GM12878 (cell line): ENCODE measurements at regions not wholly inside any gene's neighbourhood (a gene's known extent, or its start where the extent isn't known, plus 50 kb on each side); places are given as distances from the start of the nearest gene placed in this dataset.

Experiments used
- ATAC-seq: fragments of 200-7000 bp; cut with Tn5 transposase; 3 replicates; pipeline ENCODE4 v1.9.1; 2020; ENCODE audit warnings: mild to moderate bottlenecking, moderate library complexity
- BruUV-seq: library from RNA; stranded (reverse); fragments of 400-500 nt; replicated peaks from 2 replicates; lab custom pipeline; 2021; lab: Mats Ljungman, UMichigan
- CTCF ChIA-PET: fragments of 300-600 bp; sonication (Branson Sonifier 250); formaldehyde crosslinking; extraction: SDS; loops from one replicate; lab custom pipeline; 2021; ENCODE audit warnings: inconsistent platforms; lab: Yijun Ruan, JAX
- POLR2A ChIA-PET: fragments of 350-600 bp; formaldehyde crosslinking; extraction: SDS; loops from one replicate; lab custom pipeline; 2021; ENCODE audit warnings: inconsistent platforms; lab: Charles Lee
- RAD21 ChIA-PET: fragments of 300-600 bp; sonication (Branson Sonifier 250); formaldehyde crosslinking; loops from one replicate; lab custom pipeline; 2023; ENCODE audit warnings: antibody characterized with exemption; ENCODE audit not compliant: unreplicated experiment; lab: Charles Lee
- SMC1A ChIA-PET: fragments of 300-600 bp; sonication (Branson Sonifier 250); formaldehyde crosslinking; loops from one replicate; lab custom pipeline; 2023; ENCODE audit not compliant: unreplicated experiment, uncharacterized antibody; lab: Charles Lee
- DNase-seq: peaks from one replicate; pipeline ENCODE4 v3.0.0-alpha.2; 2011; ENCODE audit warnings: low read depth, low spot score
- FAIRE-seq: peaks from 3 replicates; lab custom pipeline; 2011; peaks lifted over from hg19 to GRCh38; lab: Jason Lieb, UNC
- H2AFZ ChIP-seq: 2 replicates; pipeline ENCODE4 v1.6.0; 2011; ENCODE audit warnings: low read depth, low read length, control low read depth; ENCODE audit not compliant: control insufficient read depth
- H3K27ac ChIP-seq: 2 replicates; pipeline ENCODE4 v1.5.1; 2011; ENCODE audit warnings: control low read depth; ENCODE audit not compliant: control insufficient read depth, insufficient read depth
- H3K27me3 ChIP-seq, 2 experiments: replicated peaks in 1 of 2; 2 replicates each; pipeline versions ENCODE4 v1.6.0 to v1.6.1; 2011; ENCODE audit warnings: low read length in 1 of 2; ENCODE audit not compliant: control insufficient read depth in 2 of 2, insufficient read depth in 2 of 2
- H3K36me3 ChIP-seq, 2 experiments: 2 replicates each; pipeline ENCODE4 v1.5.1; 2011; ENCODE audit warnings: low read length in 1 of 2; ENCODE audit not compliant: control insufficient read depth in 2 of 2, insufficient read depth in 2 of 2
- H3K4me1 ChIP-seq: 2 replicates; pipeline ENCODE4 v1.6.1; 2011; ENCODE audit warnings: mild to moderate bottlenecking, low read length, moderate library complexity, mixed read lengths; ENCODE audit not compliant: control insufficient read depth, insufficient read depth
- H3K4me2 ChIP-seq: 2 replicates; pipeline ENCODE4 v1.6.0; 2011; ENCODE audit warnings: control low read depth; ENCODE audit not compliant: control insufficient read depth, insufficient read depth
- H3K4me3 ChIP-seq: fragments of 200-600 bp; sonication (generic); 2 replicates; pipeline ENCODE4 v1.5.1; 2016
- H3K79me2 ChIP-seq: 2 replicates; pipeline ENCODE4 v1.6.0; 2011; ENCODE audit warnings: low read length; ENCODE audit not compliant: control insufficient read depth, insufficient read depth
- H3K9ac ChIP-seq: 2 replicates; pipeline ENCODE4 v1.8.0; 2011; ENCODE audit warnings: low read length, control low read depth, mixed read lengths; ENCODE audit not compliant: control insufficient read depth, insufficient read depth
- H3K9me3 ChIP-seq: replicated peaks from 3 replicates; pipeline ENCODE4 v1.5.1; 2011; ENCODE audit warnings: mild to moderate bottlenecking, low read length; ENCODE audit not compliant: control insufficient read depth, insufficient read depth
- H4K20me1 ChIP-seq: 2 replicates; pipeline ENCODE4 v1.6.0; 2011; ENCODE audit not compliant: control insufficient read depth, insufficient read depth
- CBFB ChIP-seq: IDR thresholded peaks from 2 replicates; pipeline ENCODE4 v1.6.1; 2016; ENCODE audit warnings: antibody characterized with exemption, low read depth
- CREB1 ChIP-seq: IDR thresholded peaks from 2 replicates; pipeline ENCODE4 v1.6.1; 2012; ENCODE audit warnings: low read depth, mild to moderate bottlenecking, inconsistent platforms
- E4F1 ChIP-seq: fragments of 450-650 bp; IDR thresholded peaks from 2 replicates; pipeline ENCODE4 v1.6.1; 2018; ENCODE audit warnings: borderline replicate concordance, mild to moderate bottlenecking; ENCODE audit not compliant: partially characterized antibody
- EP300 ChIP-seq, 2 experiments: fragments of 150-350 bp in 1 of 2; IDR thresholded peaks; 2 replicates each; pipeline ENCODE4 v1.6.1; 2011 to 2012; ENCODE audit warnings: low read depth in 2 of 2, low read length in 2 of 2, borderline replicate concordance in 1 of 2, improper control_type of control experiment in 1 of 2, inconsistent platforms in 1 of 2; ENCODE audit not compliant: control insufficient read depth in 1 of 2
- ESRRA ChIP-seq: IDR thresholded peaks from 2 replicates; pipeline ENCODE4 v1.6.1; 2012; ENCODE audit warnings: mild to moderate bottlenecking, low read length, improper control_type of control experiment
- ETV6 ChIP-seq, 2 experiments: fragments of 450-650 bp in 1 of 2; IDR thresholded peaks in 1 of 2; conservative IDR thresholded peaks in 1 of 2; 2 replicates each; pipeline ENCODE4 v1.6.1; 2014; ENCODE audit warnings: antibody characterized with exemption in 1 of 2, borderline replicate concordance in 1 of 2, low read depth in 1 of 2, mild to moderate bottlenecking in 1 of 2, moderate library complexity in 1 of 2
- IRF3 ChIP-seq: fragments of 450-650 bp; IDR thresholded peaks from 2 replicates; pipeline ENCODE4 v1.6.1; 2014; ENCODE audit warnings: mild to moderate bottlenecking
- RAD21 ChIP-seq: IDR thresholded peaks from 2 replicates; pipeline ENCODE4 v1.6.1; 2011; ENCODE audit warnings: mild to moderate bottlenecking, low read depth, low read length, moderate library complexity; ENCODE audit not compliant: insufficient read depth
- RAD51 ChIP-seq: fragments of 450-650 bp; IDR thresholded peaks from 2 replicates; pipeline ENCODE4 v1.6.1; 2016; ENCODE audit warnings: moderate library complexity, mild to moderate bottlenecking, inconsistent platforms
- SMARCA5 ChIP-seq: fragments of 450-650 bp; IDR thresholded peaks from 2 replicates; pipeline ENCODE4 v1.6.1; 2017; ENCODE audit warnings: mild to moderate bottlenecking
- SREBF2 ChIP-seq: IDR thresholded peaks from 2 replicates; pipeline ENCODE4 v1.6.1; 2012; ENCODE audit warnings: mild to moderate bottlenecking, low read length
- TAF1 ChIP-seq: IDR thresholded peaks from 2 replicates; pipeline ENCODE4 v1.6.1; 2011; ENCODE audit warnings: mild to moderate bottlenecking, low read depth, low read length, borderline replicate concordance
- TBL1XR1 ChIP-seq: IDR thresholded peaks from 2 replicates; pipeline ENCODE4 v1.6.1; 2012; ENCODE audit warnings: low read depth, low read length, improper control_type of control experiment
- WRNIP1 ChIP-seq: IDR thresholded peaks from 2 replicates; pipeline ENCODE4 v1.6.1; 2011; ENCODE audit warnings: low read depth, low read length, improper control_type of control experiment, borderline replicate concordance
- WGBS: methylation state at CpG from one replicate; pipeline ENCODE4 v1.1.6; 2016; ENCODE audit warnings: low lambda C conversion rate; ENCODE audit not compliant: insufficient replicate concordance, insufficient coverage; ENCODE audit errors: missing lambda C conversion rate; 5-methylcytosine and 5-hydroxymethylcytosine counted together
- in situ Hi-C: fragments of 300-500 bp; cut with MboI; formaldehyde crosslinking; loops from 9 replicates; pipeline ENCODE4 v1.14.3; 2018; ENCODE audit warnings: mixed read lengths
- intact Hi-C: fragments of 100-400 bp; cut with micrococcal nuclease; formaldehyde crosslinking; loops from one replicate; pipeline ENCODE4 v1.14.2; 2022; ENCODE audit not compliant: unreplicated experiment
- TF ChIP-seq, protein P1 (sequence below): fragments of 450-650 bp; IDR thresholded peaks from 2 replicates; pipeline ENCODE4 v1.6.1; 2017; ENCODE audit warnings: mild to moderate bottlenecking
- TF ChIP-seq, protein P2 (sequence below): IDR thresholded peaks from 2 replicates; pipeline ENCODE4 v1.6.1; 2012; ENCODE audit warnings: mild to moderate bottlenecking, low read depth, low read length

DNA sequence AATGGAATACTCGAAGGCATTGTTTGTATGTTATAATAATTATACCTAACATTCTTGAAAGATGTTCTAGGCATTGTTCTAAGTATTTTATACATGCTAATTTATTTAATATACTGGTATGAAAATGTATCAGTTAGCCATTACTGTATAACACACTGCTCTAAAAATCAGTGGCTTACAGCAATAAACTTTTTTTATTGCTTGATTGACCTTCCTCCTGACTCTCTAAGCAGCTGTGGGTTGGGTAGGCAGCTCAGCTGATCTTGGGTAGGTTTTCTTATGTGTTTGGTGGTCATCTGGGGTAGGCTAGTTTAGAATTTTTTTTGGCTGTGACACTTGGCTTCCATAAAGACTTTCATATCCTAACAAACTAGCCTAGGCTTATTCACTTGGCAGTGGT is 100.2 kb upstream of the SYT6 start:
- H3K36me3 ChIP-seq, result no peaks in the 10 kb centered on the region
- no peak overlapping the region for H3K9ac ChIP-seq
- no peaks in the 10 kb centered on the region for H4K20me1 ChIP-seq
- H3K4me3 ChIP-seq, result no peak overlapping the region
- H3K4me2 ChIP-seq, result no peak overlapping the region
- ChIA-PET POLR2A (no interaction called here), SMC1A (no interaction called here), CTCF (no interaction called here), RAD21 (no interaction called here)
- intact Hi-C loops (no loop called here), in situ Hi-C loops (no loop called here)
- no peak for TF ChIP-seq E4F1
- no peak for TF ChIP-seq ETV6 (conservative IDR thresholded peaks at IDR 0.05 in 1 of 2, IDR thresholded peaks at IDR 0.05 in 1 of 2; ENCODE audit: borderline replicate concordance in 1 of 2, low read depth in 1 of 2)
- TF ChIP-seq, protein P1, sequence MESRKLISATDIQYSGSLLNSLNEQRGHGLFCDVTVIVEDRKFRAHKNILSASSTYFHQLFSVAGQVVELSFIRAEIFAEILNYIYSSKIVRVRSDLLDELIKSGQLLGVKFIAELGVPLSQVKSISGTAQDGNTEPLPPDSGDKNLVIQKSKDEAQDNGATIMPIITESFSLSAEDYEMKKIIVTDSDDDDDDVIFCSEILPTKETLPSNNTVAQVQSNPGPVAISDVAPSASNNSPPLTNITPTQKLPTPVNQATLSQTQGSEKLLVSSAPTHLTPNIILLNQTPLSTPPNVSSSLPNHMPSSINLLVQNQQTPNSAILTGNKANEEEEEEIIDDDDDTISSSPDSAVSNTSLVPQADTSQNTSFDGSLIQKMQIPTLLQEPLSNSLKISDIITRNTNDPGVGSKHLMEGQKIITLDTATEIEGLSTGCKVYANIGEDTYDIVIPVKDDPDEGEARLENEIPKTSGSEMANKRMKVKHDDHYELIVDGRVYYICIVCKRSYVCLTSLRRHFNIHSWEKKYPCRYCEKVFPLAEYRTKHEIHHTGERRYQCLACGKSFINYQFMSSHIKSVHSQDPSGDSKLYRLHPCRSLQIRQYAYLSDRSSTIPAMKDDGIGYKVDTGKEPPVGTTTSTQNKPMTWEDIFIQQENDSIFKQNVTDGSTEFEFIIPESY, result no peak
- TF ChIP-seq, protein P2, sequence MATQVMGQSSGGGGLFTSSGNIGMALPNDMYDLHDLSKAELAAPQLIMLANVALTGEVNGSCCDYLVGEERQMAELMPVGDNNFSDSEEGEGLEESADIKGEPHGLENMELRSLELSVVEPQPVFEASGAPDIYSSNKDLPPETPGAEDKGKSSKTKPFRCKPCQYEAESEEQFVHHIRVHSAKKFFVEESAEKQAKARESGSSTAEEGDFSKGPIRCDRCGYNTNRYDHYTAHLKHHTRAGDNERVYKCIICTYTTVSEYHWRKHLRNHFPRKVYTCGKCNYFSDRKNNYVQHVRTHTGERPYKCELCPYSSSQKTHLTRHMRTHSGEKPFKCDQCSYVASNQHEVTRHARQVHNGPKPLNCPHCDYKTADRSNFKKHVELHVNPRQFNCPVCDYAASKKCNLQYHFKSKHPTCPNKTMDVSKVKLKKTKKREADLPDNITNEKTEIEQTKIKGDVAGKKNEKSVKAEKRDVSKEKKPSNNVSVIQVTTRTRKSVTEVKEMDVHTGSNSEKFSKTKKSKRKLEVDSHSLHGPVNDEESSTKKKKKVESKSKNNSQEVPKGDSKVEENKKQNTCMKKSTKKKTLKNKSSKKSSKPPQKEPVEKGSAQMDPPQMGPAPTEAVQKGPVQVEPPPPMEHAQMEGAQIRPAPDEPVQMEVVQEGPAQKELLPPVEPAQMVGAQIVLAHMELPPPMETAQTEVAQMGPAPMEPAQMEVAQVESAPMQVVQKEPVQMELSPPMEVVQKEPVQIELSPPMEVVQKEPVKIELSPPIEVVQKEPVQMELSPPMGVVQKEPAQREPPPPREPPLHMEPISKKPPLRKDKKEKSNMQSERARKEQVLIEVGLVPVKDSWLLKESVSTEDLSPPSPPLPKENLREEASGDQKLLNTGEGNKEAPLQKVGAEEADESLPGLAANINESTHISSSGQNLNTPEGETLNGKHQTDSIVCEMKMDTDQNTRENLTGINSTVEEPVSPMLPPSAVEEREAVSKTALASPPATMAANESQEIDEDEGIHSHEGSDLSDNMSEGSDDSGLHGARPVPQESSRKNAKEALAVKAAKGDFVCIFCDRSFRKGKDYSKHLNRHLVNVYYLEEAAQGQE, result no peak
- no peak for TF ChIP-seq TBL1XR1
- no peak for TF ChIP-seq RAD21
- TF ChIP-seq CREB1, result no peak
- no peak for TF ChIP-seq CBFB
- no peak for TF ChIP-seq SREBF2
- TF ChIP-seq SMARCA5, result no peak
- no peak for TF ChIP-seq TAF1
- no peak for TF ChIP-seq IRF3
- no peak for TF ChIP-seq RAD51
- no peak for TF ChIP-seq WRNIP1
- no peak for TF ChIP-seq ESRRA
- no peak for TF ChIP-seq EP300 (IDR thresholded peaks at IDR 0.05; ENCODE audit: borderline replicate concordance in 1 of 2, control insufficient read depth in 1 of 2, low read depth in 2 of 2, low read length in 2 of 2)
- 0% methylated on average over 1 of the region's 1 CpG for WGBS
- H3K4me1 ChIP-seq, result no peaks in the 10 kb centered on the region
- H3K9me3 ChIP-seq, result no peaks in the 10 kb centered on the region
- no peak overlapping the region for H3K27ac ChIP-seq
- H3K27me3 ChIP-seq, result no peaks in the 10 kb centered on the region
- no peak for ATAC-seq
- H2AFZ ChIP-seq, result no peak overlapping the region
- DNase-seq, result no peak
- no peaks in the 10 kb centered on the region for H3K79me2 ChIP-seq
- no TSS peak for BruUV-seq
- FAIRE-seq, result no peak
